Stimulated activated CD4-positive, alpha-beta T cell treated with anti-CD3 and anti-CD28 coated beads, Interleukin-1b, Interleukin-23, amount 100 ng/mL, for 4 hours (primary cell): ENCODE measurements at regions not wholly inside any gene's neighbourhood (a gene's known extent, or its start where the extent isn't known, plus 50 kb on each side); places are given as distances from the start of the nearest gene placed in this dataset.

Experiments used
- DNase-seq, 2 donors: peaks; one replicate each; pipeline ENCODE4 v3.0.0-alpha.2; 2020; ENCODE audit warnings: low read depth in 2 of 2

GRCh38 chr2:217656316-217656715 lies 346.5 kb downstream of the TNS1 start:
- DNase-seq: no peak

- DNase-seq: no peak
These were observed 347.1 kb downstream of the TNS1 start for GRCh38 chr2:217655651-217656050.

GRCh38 chr2:217654168-217654567 lies 348.6 kb downstream of the TNS1 start:
- no peak for DNase-seq

- DNase-seq: no peak
These were observed 349.8 kb downstream of the TNS1 start for GRCh38 chr2:217652761-217653639.

GRCh38 chr2:217650716-217651360 lies 352.0 kb downstream of the TNS1 start:
- no peak for DNase-seq

GRCh38 chr2:217650229-217650628 lies 352.6 kb downstream of the TNS1 start:
- DNase-seq: no peak

GRCh38 chr2:217647925-217648324 lies 354.9 kb downstream of the TNS1 start:
- no peak for DNase-seq

- no peak for DNase-seq
These were observed 355.6 kb downstream of the TNS1 start for GRCh38 chr2:217647226-217647625.

GRCh38 chr2:217645896-217646295 lies 356.9 kb downstream of the TNS1 start:
- no peak for DNase-seq

GRCh38 chr2:217643789-217644301 lies 358.9 kb downstream of the TNS1 start:
- no peak for DNase-seq

GRCh38 chr2:217642944-217643343 lies 359.9 kb downstream of the TNS1 start:
- DNase-seq: no peak

- no peak for DNase-seq
These were observed 360.8 kb downstream of the TNS1 start for GRCh38 chr2:217641960-217642359.

GRCh38 chr2:217639481-217639880 lies 363.3 kb downstream of the TNS1 start:
- DNase-seq: no peak

GRCh38 chr2:217638533-217638932 lies 364.3 kb downstream of the TNS1 start:
- DNase-seq: no peak

- no peak for DNase-seq
These were observed 364.8 kb downstream of the TNS1 start for GRCh38 chr2:217638031-217638430.

GRCh38 chr2:217636991-217637561 lies 365.7 kb downstream of the TNS1 start:
- DNase-seq: no peak

- no peak for DNase-seq
These were observed 366.2 kb downstream of the TNS1 start for GRCh38 chr2:217636578-217636977.

GRCh38 chr2:217634871-217635270 lies 367.9 kb downstream of the TNS1 start:
- DNase-seq: no peak

- DNase-seq: no peak
These were observed 370.8 kb downstream of the TNS1 start for GRCh38 chr2:217632043-217632442.

- DNase-seq: no peak
These were observed 371.7 kb downstream of the TNS1 start for GRCh38 chr2:217631115-217631514.

- DNase-seq: no peak
These were observed 373.4 kb downstream of the TNS1 start for GRCh38 chr2:217629347-217629746.

- no peak for DNase-seq
These were observed 374.7 kb downstream of the TNS1 start for GRCh38 chr2:217628061-217628460.

GRCh38 chr2:217626926-217627325 lies 375.9 kb downstream of the TNS1 start:
- no peak for DNase-seq
